Neural cell (in vitro differentiated cells): ENCODE measurements at regions not wholly inside any gene's neighbourhood (a gene's known extent, or its start where the extent isn't known, plus 50 kb on each side); places are given as distances from the start of the nearest gene placed in this dataset.
"Not testable (repeated sequence)": the region's sequence is repeated elsewhere in the genome, so short reads cannot be mapped to it uniquely, and the experiment has no call there.

Experiments
- EP300 ChIP-seq: fragments of 450-650 bp; conservative IDR thresholded peaks from 2 replicates; pipeline ENCODE4 v1.6.1; 2014; ENCODE audit warnings: antibody characterized with exemption, mild to moderate bottlenecking, moderate library complexity; ENCODE audit not compliant: poor library complexity, severe bottlenecking
- EZH2 ChIP-seq: fragments of 200-600, 300-800 bp; shearing (Covaris generic), sonication (generic); IDR thresholded peaks from 2 replicates; pipeline ENCODE4 v1.6.1; 2014; ENCODE audit warnings: antibody characterized with exemption, low read length, borderline replicate concordance, mild to moderate bottlenecking; ENCODE audit not compliant: insufficient read depth, poor library complexity, severe bottlenecking
- POLR2AphosphoS5 ChIP-seq: IDR thresholded peaks from 2 replicates; pipeline ENCODE4 v1.6.1; 2012
- TAF1 ChIP-seq: IDR thresholded peaks from 2 replicates; pipeline ENCODE4 v1.6.1; 2012; ENCODE audit warnings: low read depth
- TF ChIP-seq, protein P1 (sequence below): fragments of 450-650 bp; IDR thresholded peaks from 2 replicates; pipeline ENCODE4 v1.5.1; 2014; ENCODE audit warnings: antibody characterized with exemption, mild to moderate bottlenecking, moderate library complexity; ENCODE audit not compliant: poor library complexity, severe bottlenecking

GRCh38 chr3:597746-598145, 401.2 kb downstream of the CHL1 start:
- TF ChIP-seq, protein P1, sequence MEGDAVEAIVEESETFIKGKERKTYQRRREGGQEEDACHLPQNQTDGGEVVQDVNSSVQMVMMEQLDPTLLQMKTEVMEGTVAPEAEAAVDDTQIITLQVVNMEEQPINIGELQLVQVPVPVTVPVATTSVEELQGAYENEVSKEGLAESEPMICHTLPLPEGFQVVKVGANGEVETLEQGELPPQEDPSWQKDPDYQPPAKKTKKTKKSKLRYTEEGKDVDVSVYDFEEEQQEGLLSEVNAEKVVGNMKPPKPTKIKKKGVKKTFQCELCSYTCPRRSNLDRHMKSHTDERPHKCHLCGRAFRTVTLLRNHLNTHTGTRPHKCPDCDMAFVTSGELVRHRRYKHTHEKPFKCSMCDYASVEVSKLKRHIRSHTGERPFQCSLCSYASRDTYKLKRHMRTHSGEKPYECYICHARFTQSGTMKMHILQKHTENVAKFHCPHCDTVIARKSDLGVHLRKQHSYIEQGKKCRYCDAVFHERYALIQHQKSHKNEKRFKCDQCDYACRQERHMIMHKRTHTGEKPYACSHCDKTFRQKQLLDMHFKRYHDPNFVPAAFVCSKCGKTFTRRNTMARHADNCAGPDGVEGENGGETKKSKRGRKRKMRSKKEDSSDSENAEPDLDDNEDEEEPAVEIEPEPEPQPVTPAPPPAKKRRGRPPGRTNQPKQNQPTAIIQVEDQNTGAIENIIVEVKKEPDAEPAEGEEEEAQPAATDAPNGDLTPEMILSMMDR: not testable (repeated sequence)
- not testable (repeated sequence) for TF ChIP-seq EP300, TAF1, EZH2, POLR2AphosphoS5
